MM.1S (cell line): ENCODE measurements at regions not wholly inside any gene's neighbourhood (a gene's known extent, or its start where the extent isn't known, plus 50 kb on each side); places are given as distances from the start of the nearest gene placed in this dataset.

Experiments used
- CTCF ChIP-seq: fragments of 300-600 bp; sonication (generic); IDR thresholded peaks from 2 replicates; pipeline ENCODE4 v1.5.1; 2016; ENCODE audit warnings: antibody characterized with exemption, low read length, mixed read lengths
- EZH2phosphoT487 ChIP-seq: fragments of 300-600 bp; sonication (generic); IDR thresholded peaks from 2 replicates; pipeline ENCODE4 v1.6.1; 2018; ENCODE audit warnings: antibody characterized with exemption, low read length

- TF ChIP-seq EZH2phosphoT487 (no peak), CTCF (no peak)
Observed at GRCh38 chrX:63186137-63186536, 165.0 kb downstream of the SPIN4 start.
